CD4-positive, alpha-beta T cell (primary cell): ENCODE measurements at regions not wholly inside any gene's neighbourhood (a gene's known extent, or its start where the extent isn't known, plus 50 kb on each side); places are given as distances from the start of the nearest gene placed in this dataset.

ENCODE experiments used
- ATAC-seq: fragments of 200-7000 bp; cut with Tn5 transposase; one replicate; pipeline ENCODE4 v1.10.0; 2022; ENCODE audit warnings: mild to moderate bottlenecking; ENCODE audit not compliant: poor library complexity
- CTCF ChIA-PET: fragments of 350-600 bp; sonication (Branson Sonifier 250); formaldehyde crosslinking; loops from one replicate; lab custom pipeline; 2021; ENCODE audit warnings: antibody characterized with exemption, inconsistent platforms; lab: Charles Lee
- POLR2A ChIA-PET: fragments of 350-600 bp; sonication (Branson Sonifier 250); formaldehyde crosslinking; loops from one replicate; lab custom pipeline; 2021; ENCODE audit warnings: antibody characterized with exemption, inconsistent platforms; lab: Charles Lee
- DNase-seq, 14 experiments: peaks; one replicate each; pipeline ENCODE4 v3.0.0-alpha.2; 2013 to 2020; ENCODE audit warnings: mixed read lengths in 2 of 14
- H3K27ac ChIP-seq, 2 donors: one replicate each; pipeline versions ENCODE4 v1.5.1 to v1.7.0; 2013; ENCODE audit warnings: low read length in 2 of 2, low read depth in 1 of 2, mild to moderate bottlenecking in 1 of 2
- H3K27me3 ChIP-seq, 2 experiments: 1 replicate in 1 of 2; 2 replicates in 1 of 2; pipeline versions ENCODE4 v1.6.1 to v1.7.0; 2013; ENCODE audit warnings: low read length in 2 of 2, control low read depth in 1 of 2, mild to moderate bottlenecking in 1 of 2, moderate library complexity in 1 of 2; ENCODE audit not compliant: insufficient read depth in 2 of 2, control insufficient read depth in 1 of 2
- H3K36me3 ChIP-seq: one replicate; pipeline ENCODE4 v1.6.1; 2013; ENCODE audit warnings: low read length, control low read depth; ENCODE audit not compliant: insufficient read depth
- H3K4me1 ChIP-seq: one replicate; pipeline ENCODE4 v1.6.1; 2013; ENCODE audit warnings: low read length, control low read depth; ENCODE audit not compliant: insufficient read depth
- H3K4me3 ChIP-seq: one replicate; pipeline ENCODE4 v1.5.1; 2013; ENCODE audit warnings: mild to moderate bottlenecking, low read length, moderate library complexity
- H3K9me3 ChIP-seq, 2 experiments: 1 replicate in 1 of 2; 2 replicates in 1 of 2; pipeline versions ENCODE4 v1.6.1 to v1.7.0; 2013; ENCODE audit warnings: low read length in 2 of 2, mild to moderate bottlenecking in 2 of 2, control low read depth in 1 of 2, moderate library complexity in 1 of 2; ENCODE audit not compliant: control insufficient read depth in 1 of 2, insufficient read depth in 1 of 2
- H3K27ac Mint-ChIP-seq: one replicate; pipeline ENCODE4 v1.8.0; 2020; ENCODE audit warnings: mixed read lengths
- H3K27me3 Mint-ChIP-seq: one replicate; pipeline ENCODE4 v1.8.0; 2021; ENCODE audit warnings: mixed read lengths
- H3K36me3 Mint-ChIP-seq: one replicate; pipeline ENCODE4 v1.8.0; 2021; ENCODE audit warnings: low read depth, mixed read lengths
- H3K4me1 Mint-ChIP-seq: one replicate; pipeline ENCODE4 v1.8.0; 2021; ENCODE audit warnings: low read depth, mixed read lengths
- H3K4me3 Mint-ChIP-seq: one replicate; pipeline ENCODE4 v1.8.0; 2020; ENCODE audit warnings: mild to moderate bottlenecking, mixed read lengths
- H3K9me3 Mint-ChIP-seq: one replicate; pipeline ENCODE4 v1.8.0; 2020; ENCODE audit warnings: mixed read lengths
- intact Hi-C, 2 experiments: fragments of 100-400 bp; cut with DNase I in 1 of 2; cut with micrococcal nuclease in 1 of 2; formaldehyde crosslinking; loops; one replicate each; pipeline versions ENCODE4 v1.15.1 to v1.9.0; 2023 to 2025; cut with DNase I, micrococcal nuclease
- TF ChIP-seq, protein P1 (sequence below): fragments of 200-600 bp; IDR thresholded peaks from one replicate; pipeline ENCODE4 v1.8.0; 2022; ENCODE audit warnings: antibody characterized with exemption, mild to moderate bottlenecking

DNA sequence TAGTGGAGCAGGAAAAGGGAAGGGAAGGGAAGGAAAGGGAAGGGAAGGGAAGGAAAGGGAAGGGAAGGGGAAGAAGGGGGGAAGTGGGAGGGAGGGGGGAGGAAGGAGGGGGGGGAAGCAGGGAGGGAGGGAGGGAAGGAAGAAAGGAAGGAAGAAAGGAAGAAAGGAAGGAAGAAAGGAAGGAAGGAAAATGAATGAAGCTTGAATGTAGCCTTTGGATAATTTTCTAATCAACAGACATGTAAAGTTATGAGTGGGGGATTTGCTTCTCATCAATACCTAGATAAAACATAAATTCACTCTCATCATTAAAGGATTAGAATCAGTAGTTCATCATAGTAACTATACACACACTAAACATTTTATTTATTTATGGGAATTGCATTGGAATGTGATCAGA is 446.9 kb upstream of the FAM241A start:
- H3K4me3 ChIP-seq: no peak overlapping the region
- intact Hi-C loops: no loop called here
- no peak for ATAC-seq
- peaks cover 5% of the 10 kb centered on the region for H3K9me3 Mint-ChIP-seq
- H3K27me3 Mint-ChIP-seq: no peaks in the 10 kb centered on the region
- ChIA-PET POLR2A (no interaction called here), CTCF (no interaction called here)
- no peaks in the 10 kb centered on the region for H3K36me3 ChIP-seq
- no peak overlapping the region for H3K27ac Mint-ChIP-seq
- no peaks in the 10 kb centered on the region for H3K9me3 ChIP-seq
- TF ChIP-seq, protein P1, sequence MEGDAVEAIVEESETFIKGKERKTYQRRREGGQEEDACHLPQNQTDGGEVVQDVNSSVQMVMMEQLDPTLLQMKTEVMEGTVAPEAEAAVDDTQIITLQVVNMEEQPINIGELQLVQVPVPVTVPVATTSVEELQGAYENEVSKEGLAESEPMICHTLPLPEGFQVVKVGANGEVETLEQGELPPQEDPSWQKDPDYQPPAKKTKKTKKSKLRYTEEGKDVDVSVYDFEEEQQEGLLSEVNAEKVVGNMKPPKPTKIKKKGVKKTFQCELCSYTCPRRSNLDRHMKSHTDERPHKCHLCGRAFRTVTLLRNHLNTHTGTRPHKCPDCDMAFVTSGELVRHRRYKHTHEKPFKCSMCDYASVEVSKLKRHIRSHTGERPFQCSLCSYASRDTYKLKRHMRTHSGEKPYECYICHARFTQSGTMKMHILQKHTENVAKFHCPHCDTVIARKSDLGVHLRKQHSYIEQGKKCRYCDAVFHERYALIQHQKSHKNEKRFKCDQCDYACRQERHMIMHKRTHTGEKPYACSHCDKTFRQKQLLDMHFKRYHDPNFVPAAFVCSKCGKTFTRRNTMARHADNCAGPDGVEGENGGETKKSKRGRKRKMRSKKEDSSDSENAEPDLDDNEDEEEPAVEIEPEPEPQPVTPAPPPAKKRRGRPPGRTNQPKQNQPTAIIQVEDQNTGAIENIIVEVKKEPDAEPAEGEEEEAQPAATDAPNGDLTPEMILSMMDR: no peak
- H3K4me3 Mint-ChIP-seq: no peak overlapping the region
- H3K4me1 ChIP-seq: no peaks in the 10 kb centered on the region
- DNase-seq: no peak
- no peaks in the 10 kb centered on the region for H3K4me1 Mint-ChIP-seq
- no peaks in the 10 kb centered on the region for H3K36me3 Mint-ChIP-seq
- no peak overlapping the region for H3K27ac ChIP-seq
- no peaks in the 10 kb centered on the region for H3K27me3 ChIP-seq

DNA sequence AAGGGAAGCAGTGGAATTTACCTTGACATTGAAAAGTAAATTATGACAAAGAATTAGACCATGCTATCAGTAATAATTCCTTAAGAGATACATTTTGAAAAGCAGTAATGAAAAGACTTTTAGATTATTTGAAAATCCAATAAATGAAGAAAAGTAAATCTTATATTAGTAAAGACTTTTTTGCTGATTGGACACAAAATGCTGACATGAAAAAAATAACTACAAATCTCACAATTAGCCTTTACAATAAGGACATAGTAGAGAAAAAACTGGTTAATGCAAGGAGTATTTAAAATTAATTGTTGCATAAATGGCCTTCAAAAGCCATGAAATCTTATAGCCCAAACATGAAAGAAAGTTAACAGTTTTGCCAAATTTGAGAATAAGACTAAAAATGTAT is 446.1 kb upstream of the FAM241A start:
- Histone ChIP-seq H3K36me3 (no peaks in the 10 kb centered on the region), H3K4me3 (no peak overlapping the region), H3K9me3 (no peaks in the 10 kb centered on the region), H3K27ac (no peak overlapping the region), H3K4me1 (no peaks in the 10 kb centered on the region), H3K27me3 (no peaks in the 10 kb centered on the region)
- Mint-ChIP-seq H3K27ac (no peak overlapping the region), H3K36me3 (no peaks in the 10 kb centered on the region), H3K9me3 (peaks cover 5% of the 10 kb centered on the region), H3K27me3 (no peaks in the 10 kb centered on the region), H3K4me1 (no peaks in the 10 kb centered on the region), H3K4me3 (no peak overlapping the region)
- intact Hi-C loops: no loop called here
- DNase-seq (no peak), ATAC-seq (no peak)
- ChIA-PET CTCF (no interaction called here), POLR2A (no interaction called here)
- TF ChIP-seq, protein P1: no peak

DNA sequence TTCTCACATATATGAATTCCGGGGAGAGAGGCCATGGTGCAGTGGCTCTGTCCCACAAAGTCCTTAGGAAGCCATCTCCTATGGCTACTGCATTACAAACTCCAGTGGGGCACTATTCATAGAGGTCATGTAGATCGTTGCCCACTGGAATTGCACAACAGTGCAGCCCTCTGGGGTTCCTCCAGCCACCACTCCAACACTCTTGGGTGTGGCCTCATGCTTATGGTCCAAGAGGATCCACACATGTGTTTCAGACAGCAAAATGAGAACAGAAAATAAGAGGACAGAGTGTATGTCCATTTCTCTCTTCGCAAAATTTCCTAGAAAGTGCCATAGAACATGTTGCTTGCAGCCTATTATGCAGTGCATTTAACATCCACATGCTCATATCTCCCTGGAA is 444.2 kb upstream of the FAM241A start:
- H3K36me3 ChIP-seq: no peaks in the 10 kb centered on the region
- H3K9me3 ChIP-seq: no peaks in the 10 kb centered on the region
- Mint-ChIP-seq H3K27me3 (no peaks in the 10 kb centered on the region), H3K9me3 (peaks cover 5% of the 10 kb centered on the region), H3K4me3 (no peak overlapping the region), H3K27ac (no peak overlapping the region), H3K4me1 (no peaks in the 10 kb centered on the region), H3K36me3 (no peaks in the 10 kb centered on the region)
- POLR2A ChIA-PET: no interaction called here
- H3K27me3 ChIP-seq: no peaks in the 10 kb centered on the region
- CTCF ChIA-PET: interaction anchor here (0.5 kb wide), 1 partner anchor 8 kb away, joined by 3 read pairs; no protein-coding TSS in a partner anchor
- DNase-seq (no peak), ATAC-seq (no peak)
- no peaks in the 10 kb centered on the region for H3K4me1 ChIP-seq
- no peak overlapping the region for H3K27ac ChIP-seq
- intact Hi-C loops: no loop called here
- no peak overlapping the region for H3K4me3 ChIP-seq
- TF ChIP-seq, protein P1: no peak
